Ishikawa (cell line): ENCODE measurements at regions not wholly inside any gene's neighbourhood (a gene's known extent, or its start where the extent isn't known, plus 50 kb on each side); places are given as distances from the start of the nearest gene placed in this dataset.

Source experiments
- EGR1 ChIP-seq: IDR thresholded peaks from 2 replicates; pipeline ENCODE4 v1.6.1; 2012
- RAD21 ChIP-seq: IDR thresholded peaks from 2 replicates; pipeline ENCODE4 v1.6.1; 2012; ENCODE audit warnings: low read depth

- TF ChIP-seq RAD21 (no peak), EGR1 (no peak)
These were observed 49.8 kb upstream of the OLFM1 start for GRCh38 chr9:135037521-135038250.
